ENCODE measurements at regions not wholly inside any gene's neighbourhood (a gene's known extent, or its start where the extent isn't known, plus 50 kb on each side); places are given as distances from the start of the nearest gene placed in this dataset.
A peak's percentile ranks its signal among the peaks of the same experiment; 100 is the strongest.
"Not testable (repeated sequence)": the region's sequence is repeated elsewhere in the genome, so short reads cannot be mapped to it uniquely, and the experiment has no call there.

GRCh38 chr5:124056991-124057723 is 545.2 kb downstream of the CSNK1G3 start:
- no peak for DNase-seq (ENCODE audit: low spot score)

- no peak for DNase-seq (ENCODE audit: low spot score)
Measured at GRCh38 chr5:124056326-124056990, 544.5 kb downstream of the CSNK1G3 start.

- no peak for DNase-seq (ENCODE audit: low spot score)
Measured at GRCh38 chr5:124055751-124056150, 543.8 kb downstream of the CSNK1G3 start.

GRCh38 chr5:124054564-124054963 is 542.6 kb downstream of the CSNK1G3 start:
- no peak for DNase-seq (ENCODE audit: low spot score)

- no peak for DNase-seq (ENCODE audit: low spot score)
Measured at GRCh38 chr5:124053340-124053739, 541.4 kb downstream of the CSNK1G3 start.

- DNase-seq (ENCODE audit: low spot score): no peak
Measured at GRCh38 chr5:124052201-124052600, 540.2 kb downstream of the CSNK1G3 start.

- no peak for DNase-seq (ENCODE audit: low spot score)
Measured at GRCh38 chr5:124050120-124050770, 538.3 kb downstream of the CSNK1G3 start.

- DNase-seq (ENCODE audit: low spot score): no peak
Measured at GRCh38 chr5:124045412-124045811, 533.4 kb downstream of the CSNK1G3 start.

GRCh38 chr5:124044613-124045012 is 532.6 kb downstream of the CSNK1G3 start:
- DNase-seq (ENCODE audit: low spot score): no peak

GRCh38 chr5:124043456-124043855 is 531.5 kb downstream of the CSNK1G3 start:
- DNase-seq (ENCODE audit: low spot score): peak; percentile 4

GRCh38 chr5:124040799-124041198 is 528.8 kb downstream of the CSNK1G3 start:
- no peak for DNase-seq (ENCODE audit: low spot score)

- no peak for DNase-seq (ENCODE audit: low spot score)
Measured at GRCh38 chr5:124039410-124039809, 527.4 kb downstream of the CSNK1G3 start.

- no peak for DNase-seq (ENCODE audit: low spot score)
Measured at GRCh38 chr5:124036786-124037185, 524.8 kb downstream of the CSNK1G3 start.

GRCh38 chr5:124034963-124035362 is 523.0 kb downstream of the CSNK1G3 start:
- DNase-seq (ENCODE audit: low spot score): no peak

GRCh38 chr5:124034083-124034700 is 522.2 kb downstream of the CSNK1G3 start:
- DNase-seq (ENCODE audit: low spot score): no peak

GRCh38 chr5:124030043-124030491 is 518.1 kb downstream of the CSNK1G3 start:
- no peak for DNase-seq (ENCODE audit: low spot score)

- DNase-seq (ENCODE audit: low spot score): no peak
Measured at GRCh38 chr5:124027441-124027840, 515.5 kb downstream of the CSNK1G3 start.

GRCh38 chr5:124025306-124025845 is 513.4 kb downstream of the CSNK1G3 start:
- DNase-seq (ENCODE audit: low spot score): no peak

GRCh38 chr5:124022966-124023365 is 511.0 kb downstream of the CSNK1G3 start:
- DNase-seq (ENCODE audit: low spot score): no peak

- no peak for DNase-seq (ENCODE audit: low spot score)
Measured at GRCh38 chr5:124021776-124022175, 509.8 kb downstream of the CSNK1G3 start.

- no peak for DNase-seq (ENCODE audit: low spot score)
Measured at GRCh38 chr5:124021066-124021641, 509.2 kb downstream of the CSNK1G3 start.

GRCh38 chr5:124017321-124017720 is 505.3 kb downstream of the CSNK1G3 start:
- not testable (repeated sequence) for DNase-seq (ENCODE audit: low spot score)
